HepG2 (cell line): ENCODE measurements at regions not wholly inside any gene's neighbourhood (a gene's known extent, or its start where the extent isn't known, plus 50 kb on each side); places are given as distances from the start of the nearest gene placed in this dataset.
A peak's percentile ranks its signal among the peaks of the same experiment; 100 is the strongest.

ENCODE experiments used
- CBX2 ChIP-seq, 2 experiments: fragments of 200-600 bp in 1 of 2; sonication (generic); formaldehyde crosslinking in 1 of 2; IDR thresholded peaks; 2 replicates each; pipeline versions ENCODE4 v1.7.0 to v1.8.1; 2018 to 2022; ENCODE audit warnings: low read depth in 2 of 2, low read length in 1 of 2, mild to moderate bottlenecking in 1 of 2, missing genetic modification reagents in 1 of 2
- SALL1 ChIP-seq: sonication (generic); formaldehyde crosslinking; IDR thresholded peaks from 2 replicates; pipeline ENCODE4 v1.8.0; 2022; ENCODE audit warnings: mild to moderate bottlenecking, missing genetic modification reagents
- STAT5B ChIP-seq: sonication (generic); formaldehyde crosslinking; IDR thresholded peaks from 2 replicates; pipeline ENCODE4 v1.4.0; 2020; ENCODE audit warnings: missing genetic modification reagents
- TOPORS ChIP-seq: sonication (generic); formaldehyde crosslinking; IDR thresholded peaks from 2 replicates; pipeline ENCODE4 v1.8.0; 2023; ENCODE audit warnings: mild to moderate bottlenecking, missing genetic modification reagents
- ZFP41 ChIP-seq: sonication (generic); formaldehyde crosslinking; IDR thresholded peaks from 2 replicates; pipeline ENCODE4 v1.4.0; 2020; ENCODE audit warnings: mild to moderate bottlenecking, missing genetic modification reagents, borderline replicate concordance
- ZNF546 ChIP-seq: sonication (generic); formaldehyde crosslinking; conservative IDR thresholded peaks from 2 replicates; pipeline ENCODE4 v1.8.1; 2023; ENCODE audit warnings: mild to moderate bottlenecking, missing genetic modification reagents
- ZNF607 ChIP-seq: sonication (generic); formaldehyde crosslinking; IDR thresholded peaks from 2 replicates; pipeline ENCODE4 v1.5.1; 2020; ENCODE audit warnings: missing genetic modification reagents, mild to moderate bottlenecking, borderline replicate concordance
- TF ChIP-seq, protein P1 (sequence below): sonication (generic); formaldehyde crosslinking; IDR thresholded peaks from 2 replicates; pipeline ENCODE4 v1.5.1; 2020; ENCODE audit warnings: missing genetic modification reagents, mild to moderate bottlenecking, borderline replicate concordance
- TF ChIP-seq, protein P2 (sequence below): sonication (generic); formaldehyde crosslinking; IDR thresholded peaks from 2 replicates; pipeline ENCODE4 v1.4.0; 2020; ENCODE audit warnings: low read depth, missing genetic modification reagents
- TF ChIP-seq, protein P3 (sequence below), 2 experiments: fragments of 450-650 bp in 1 of 2; sonication (generic) in 1 of 2; formaldehyde crosslinking in 1 of 2; IDR thresholded peaks; 2 replicates each; pipeline versions ENCODE4 v1.6.1 to v1.8.0; 2016 to 2022; ENCODE audit warnings: antibody characterized with exemption in 1 of 2, mild to moderate bottlenecking in 1 of 2, missing genetic modification reagents in 1 of 2
- TF ChIP-seq, protein P4 (sequence below): sonication (generic); formaldehyde crosslinking; IDR thresholded peaks from 2 replicates; pipeline ENCODE4 v1.5.0; 2020; ENCODE audit warnings: missing genetic modification reagents

DNA sequence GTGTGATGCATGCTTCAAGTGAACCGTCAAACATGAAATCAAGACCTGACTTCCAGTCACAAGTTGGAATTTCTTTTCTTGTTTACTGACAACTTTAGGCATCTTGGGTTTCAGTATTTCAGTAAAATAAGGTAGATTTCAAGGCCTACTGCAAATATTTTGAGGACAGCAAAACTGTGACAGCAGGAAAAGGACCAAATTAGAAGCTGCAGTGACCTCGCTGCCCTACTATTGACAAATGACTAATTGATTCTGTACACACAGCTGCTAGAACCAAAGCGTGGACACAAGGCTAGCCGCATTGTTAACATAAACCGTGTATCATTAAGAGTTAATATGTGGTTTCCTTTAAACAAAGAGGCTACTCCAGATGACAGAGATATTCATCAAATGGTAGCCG is 105.7 kb upstream of the SEC61G start (continued):
- TF ChIP-seq, protein P1, sequence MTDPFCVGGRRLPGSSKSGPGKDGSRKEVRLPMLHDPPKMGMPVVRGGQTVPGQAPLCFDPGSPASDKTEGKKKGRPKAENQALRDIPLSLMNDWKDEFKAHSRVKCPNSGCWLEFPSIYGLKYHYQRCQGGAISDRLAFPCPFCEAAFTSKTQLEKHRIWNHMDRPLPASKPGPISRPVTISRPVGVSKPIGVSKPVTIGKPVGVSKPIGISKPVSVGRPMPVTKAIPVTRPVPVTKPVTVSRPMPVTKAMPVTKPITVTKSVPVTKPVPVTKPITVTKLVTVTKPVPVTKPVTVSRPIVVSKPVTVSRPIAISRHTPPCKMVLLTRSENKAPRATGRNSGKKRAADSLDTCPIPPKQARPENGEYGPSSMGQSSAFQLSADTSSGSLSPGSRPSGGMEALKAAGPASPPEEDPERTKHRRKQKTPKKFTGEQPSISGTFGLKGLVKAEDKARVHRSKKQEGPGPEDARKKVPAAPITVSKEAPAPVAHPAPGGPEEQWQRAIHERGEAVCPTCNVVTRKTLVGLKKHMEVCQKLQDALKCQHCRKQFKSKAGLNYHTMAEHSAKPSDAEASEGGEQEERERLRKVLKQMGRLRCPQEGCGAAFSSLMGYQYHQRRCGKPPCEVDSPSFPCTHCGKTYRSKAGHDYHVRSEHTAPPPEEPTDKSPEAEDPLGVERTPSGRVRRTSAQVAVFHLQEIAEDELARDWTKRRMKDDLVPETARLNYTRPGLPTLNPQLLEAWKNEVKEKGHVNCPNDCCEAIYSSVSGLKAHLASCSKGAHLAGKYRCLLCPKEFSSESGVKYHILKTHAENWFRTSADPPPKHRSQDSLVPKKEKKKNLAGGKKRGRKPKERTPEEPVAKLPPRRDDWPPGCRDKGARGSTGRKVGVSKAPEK: no peak
- TF ChIP-seq, protein P2, sequence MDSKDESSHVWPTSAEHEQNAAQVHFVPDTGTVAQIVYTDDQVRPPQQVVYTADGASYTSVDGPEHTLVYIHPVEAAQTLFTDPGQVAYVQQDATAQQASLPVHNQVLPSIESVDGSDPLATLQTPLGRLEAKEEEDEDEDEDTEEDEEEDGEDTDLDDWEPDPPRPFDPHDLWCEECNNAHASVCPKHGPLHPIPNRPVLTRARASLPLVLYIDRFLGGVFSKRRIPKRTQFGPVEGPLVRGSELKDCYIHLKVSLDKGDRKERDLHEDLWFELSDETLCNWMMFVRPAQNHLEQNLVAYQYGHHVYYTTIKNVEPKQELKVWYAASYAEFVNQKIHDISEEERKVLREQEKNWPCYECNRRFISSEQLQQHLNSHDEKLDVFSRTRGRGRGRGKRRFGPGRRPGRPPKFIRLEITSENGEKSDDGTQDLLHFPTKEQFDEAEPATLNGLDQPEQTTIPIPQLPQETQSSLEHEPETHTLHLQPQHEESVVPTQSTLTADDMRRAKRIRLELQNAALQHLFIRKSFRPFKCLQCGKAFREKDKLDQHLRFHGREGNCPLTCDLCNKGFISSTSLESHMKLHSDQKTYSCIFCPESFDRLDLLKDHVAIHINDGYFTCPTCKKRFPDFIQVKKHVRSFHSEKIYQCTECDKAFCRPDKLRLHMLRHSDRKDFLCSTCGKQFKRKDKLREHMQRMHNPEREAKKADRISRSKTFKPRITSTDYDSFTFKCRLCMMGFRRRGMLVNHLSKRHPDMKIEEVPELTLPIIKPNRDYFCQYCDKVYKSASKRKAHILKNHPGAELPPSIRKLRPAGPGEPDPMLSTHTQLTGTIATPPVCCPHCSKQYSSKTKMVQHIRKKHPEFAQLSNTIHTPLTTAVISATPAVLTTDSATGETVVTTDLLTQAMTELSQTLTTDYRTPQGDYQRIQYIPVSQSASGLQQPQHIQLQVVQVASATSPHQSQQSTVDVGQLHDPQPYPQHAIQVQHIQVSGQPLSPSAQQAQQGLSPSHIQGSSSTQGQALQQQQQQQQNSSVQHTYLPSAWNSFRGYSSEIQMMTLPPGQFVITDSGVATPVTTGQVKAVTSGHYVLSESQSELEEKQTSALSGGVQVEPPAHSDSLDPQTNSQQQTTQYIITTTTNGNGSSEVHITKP (CRISPR knock-in tag): no peak
- TF ChIP-seq, protein P3, sequence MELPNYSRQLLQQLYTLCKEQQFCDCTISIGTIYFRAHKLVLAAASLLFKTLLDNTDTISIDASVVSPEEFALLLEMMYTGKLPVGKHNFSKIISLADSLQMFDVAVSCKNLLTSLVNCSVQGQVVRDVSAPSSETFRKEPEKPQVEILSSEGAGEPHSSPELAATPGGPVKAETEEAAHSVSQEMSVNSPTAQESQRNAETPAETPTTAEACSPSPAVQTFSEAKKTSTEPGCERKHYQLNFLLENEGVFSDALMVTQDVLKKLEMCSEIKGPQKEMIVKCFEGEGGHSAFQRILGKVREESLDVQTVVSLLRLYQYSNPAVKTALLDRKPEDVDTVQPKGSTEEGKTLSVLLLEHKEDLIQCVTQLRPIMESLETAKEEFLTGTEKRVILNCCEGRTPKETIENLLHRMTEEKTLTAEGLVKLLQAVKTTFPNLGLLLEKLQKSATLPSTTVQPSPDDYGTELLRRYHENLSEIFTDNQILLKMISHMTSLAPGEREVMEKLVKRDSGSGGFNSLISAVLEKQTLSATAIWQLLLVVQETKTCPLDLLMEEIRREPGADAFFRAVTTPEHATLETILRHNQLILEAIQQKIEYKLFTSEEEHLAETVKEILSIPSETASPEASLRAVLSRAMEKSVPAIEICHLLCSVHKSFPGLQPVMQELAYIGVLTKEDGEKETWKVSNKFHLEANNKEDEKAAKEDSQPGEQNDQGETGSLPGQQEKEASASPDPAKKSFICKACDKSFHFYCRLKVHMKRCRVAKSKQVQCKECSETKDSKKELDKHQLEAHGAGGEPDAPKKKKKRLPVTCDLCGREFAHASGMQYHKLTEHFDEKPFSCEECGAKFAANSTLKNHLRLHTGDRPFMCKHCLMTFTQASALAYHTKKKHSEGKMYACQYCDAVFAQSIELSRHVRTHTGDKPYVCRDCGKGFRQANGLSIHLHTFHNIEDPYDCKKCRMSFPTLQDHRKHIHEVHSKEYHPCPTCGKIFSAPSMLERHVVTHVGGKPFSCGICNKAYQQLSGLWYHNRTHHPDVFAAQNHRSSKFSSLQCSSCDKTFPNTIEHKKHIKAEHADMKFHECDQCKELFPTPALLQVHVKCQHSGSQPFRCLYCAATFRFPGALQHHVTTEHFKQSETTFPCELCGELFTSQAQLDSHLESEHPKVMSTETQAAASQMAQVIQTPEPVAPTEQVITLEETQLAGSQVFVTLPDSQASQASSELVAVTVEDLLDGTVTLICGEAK (IDR thresholded peaks at IDR 0.05): no peak
- TF ChIP-seq, protein P3 (CRISPR knock-in tag; IDR thresholded peaks at IDR 0.05): no peak
- TF ChIP-seq ZFP41 (CRISPR knock-in tag): no peak
- TF ChIP-seq SALL1 (CRISPR knock-in tag): peak; percentile 30; the same call in 1 of the 2 replicates
- no peak for TF ChIP-seq STAT5B (CRISPR knock-in tag)
- TF ChIP-seq ZNF546 (CRISPR knock-in tag): no peak
- no peak for TF ChIP-seq CBX2 (IDR thresholded peaks at IDR 0.05; ENCODE audit: low read depth, low read length)
- TF ChIP-seq CBX2 (CRISPR knock-in tag; IDR thresholded peaks at IDR 0.05; ENCODE audit: low read depth): no peak
- no peak for TF ChIP-seq TOPORS (CRISPR knock-in tag)
- TF ChIP-seq ZNF607 (CRISPR knock-in tag): no peak
- TF ChIP-seq, protein P4, sequence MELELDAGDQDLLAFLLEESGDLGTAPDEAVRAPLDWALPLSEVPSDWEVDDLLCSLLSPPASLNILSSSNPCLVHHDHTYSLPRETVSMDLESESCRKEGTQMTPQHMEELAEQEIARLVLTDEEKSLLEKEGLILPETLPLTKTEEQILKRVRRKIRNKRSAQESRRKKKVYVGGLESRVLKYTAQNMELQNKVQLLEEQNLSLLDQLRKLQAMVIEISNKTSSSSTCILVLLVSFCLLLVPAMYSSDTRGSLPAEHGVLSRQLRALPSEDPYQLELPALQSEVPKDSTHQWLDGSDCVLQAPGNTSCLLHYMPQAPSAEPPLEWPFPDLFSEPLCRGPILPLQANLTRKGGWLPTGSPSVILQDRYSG (CRISPR knock-in tag): no peak
